HEK293T (cell line): ENCODE measurements at regions not wholly inside any gene's neighbourhood (a gene's known extent, or its start where the extent isn't known, plus 50 kb on each side); places are given as distances from the start of the nearest gene placed in this dataset.

Experiments
- FOXA1 ChIP-seq: fragments of 450-650 bp; IDR thresholded peaks from 2 replicates; pipeline ENCODE4 v1.6.1; 2016; ENCODE audit warnings: mild to moderate bottlenecking
- L3MBTL2 ChIP-seq: fragments of 450-650 bp; conservative IDR thresholded peaks from 2 replicates; pipeline ENCODE4 v1.6.1; 2016; ENCODE audit warnings: mild to moderate bottlenecking

- TF ChIP-seq L3MBTL2 (no peak), FOXA1 (no peak)
These were observed 188.0 kb upstream of the GSE1 start for GRCh38 chr16:85425074-85425662.
